GM12874 (cell line): ENCODE measurements at regions not wholly inside any gene's neighbourhood (a gene's known extent, or its start where the extent isn't known, plus 50 kb on each side); places are given as distances from the start of the nearest gene placed in this dataset.

Experiments
- CTCF ChIP-seq: IDR thresholded peaks from 2 replicates; pipeline ENCODE4 v1.5.1; 2011; ENCODE audit warnings: low read depth, mild to moderate bottlenecking, control low read depth, low read length, moderate library complexity; ENCODE audit not compliant: insufficient read depth

GRCh38 chr18:72372076-72372475, 172.1 kb downstream of the CBLN2 start:
- TF ChIP-seq CTCF, result no peak

GRCh38 chr18:72368308-72368707, 175.8 kb downstream of the CBLN2 start:
- no peak for TF ChIP-seq CTCF

- no peak for TF ChIP-seq CTCF
These were observed 183.5 kb downstream of the CBLN2 start for GRCh38 chr18:72360634-72361033.

- no peak for TF ChIP-seq CTCF
These were observed 201.2 kb downstream of the CBLN2 start for GRCh38 chr18:72342933-72343332.

- no peak for TF ChIP-seq CTCF
These were observed 204.2 kb downstream of the CBLN2 start for GRCh38 chr18:72339976-72340375.

- no peak for TF ChIP-seq CTCF
These were observed 207.4 kb downstream of the CBLN2 start for GRCh38 chr18:72336786-72337185.

- TF ChIP-seq CTCF, result no peak
These were observed 214.6 kb downstream of the CBLN2 start for GRCh38 chr18:72329533-72329932.

GRCh38 chr18:72325307-72325706, 218.8 kb downstream of the CBLN2 start:
- no peak for TF ChIP-seq CTCF
